ENCODE measurements at regions not wholly inside any gene's neighbourhood (a gene's known extent, or its start where the extent isn't known, plus 50 kb on each side); places are given as distances from the start of the nearest gene placed in this dataset.

- FAIRE-seq, result no peak
- H3K4me2 ChIP-seq (ENCODE audit: insufficient read depth, low read length), result no peak overlapping the region
- H3K4me3 ChIP-seq (replicated peaks in 1 of 3; ENCODE audit: insufficient read depth in 1 of 3, low read depth in 1 of 3, low read length in 3 of 3), result no peak overlapping the region
- H4K20me1 ChIP-seq (replicated peaks; ENCODE audit: control insufficient read depth, extremely low read depth, insufficient read depth, low read length), result no peaks in the 10 kb centered on the region
- H3K9me1 ChIP-seq (replicated peaks; ENCODE audit: control insufficient read depth, extremely low read depth, insufficient read depth, low read length), result no peaks in the 10 kb centered on the region
- no peaks in the 10 kb centered on the region for H3K9me3 ChIP-seq (replicated peaks; ENCODE audit: control insufficient read depth, insufficient read depth, low read length)
- no peaks in the 10 kb centered on the region for H3K27me3 ChIP-seq (ENCODE audit: control insufficient read depth in 2 of 2, insufficient read depth in 2 of 2, low read length in 2 of 2)
- DNase-seq (ENCODE audit: low read depth, low spot score), result no peak
- no peaks in the 10 kb centered on the region for H3K4me1 ChIP-seq (ENCODE audit: control insufficient read depth, extremely low read depth, insufficient read depth, low read length)
- no TSS peak for BruUV-seq (replicated peaks)
- intact Hi-C loops (cut with micrococcal nuclease), result no loop called here
- CTCF ChIA-PET, result no interaction called here
- no peak overlapping the region for H3K27ac ChIP-seq (ENCODE audit: insufficient read depth, low read depth, low read length)
- no peak overlapping the region for H3K9ac ChIP-seq (replicated peaks; ENCODE audit: extremely low read depth, insufficient read depth, low read length)
- no peaks in the 10 kb centered on the region for H3K79me2 ChIP-seq (ENCODE audit: control insufficient read depth, insufficient read depth, low read length)
- H2AFZ ChIP-seq (ENCODE audit: low read depth, low read length), result no peak overlapping the region
- no peaks in the 10 kb centered on the region for H3K36me3 ChIP-seq (ENCODE audit: control insufficient read depth in 2 of 2, extremely low read depth in 1 of 2, insufficient read depth in 2 of 2, low read length in 2 of 2)
- dilution Hi-C loops (cut with MboI; ENCODE audit: extremely low pct_ligation_motif_present, low sequenced_read_pairs), result no loop called here
- POLR2A ChIA-PET, result no interaction called here
- TF ChIP-seq POLR2A (IDR thresholded peaks at IDR 0.05; ENCODE audit: low read depth, low read length) (no peak), POLR2AphosphoS5 (IDR thresholded peaks at IDR 0.05; ENCODE audit: insufficient read depth, low read depth, low read length) (no peak), MAX (IDR thresholded peaks at IDR 0.05; ENCODE audit: insufficient read depth, insufficient read length) (no peak), FOS (IDR thresholded peaks at IDR 0.05; ENCODE audit: borderline replicate concordance, insufficient read depth, low read length) (no peak), EZH2 (IDR thresholded peaks at IDR 0.05; ENCODE audit: borderline replicate concordance, low read depth, low read length, severe bottlenecking) (no peak)
Observed at GRCh38 chr14:95386536-95387095, 66.9 kb upstream of the CLMN start.

GRCh38 chr14:95385701-95386100 lies 66.0 kb upstream of the CLMN start:
- Histone ChIP-seq H4K20me1 (replicated peaks; ENCODE audit: control insufficient read depth, extremely low read depth, insufficient read depth, low read length) (no peaks in the 10 kb centered on the region), H3K4me1 (ENCODE audit: control insufficient read depth, extremely low read depth, insufficient read depth, low read length) (no peaks in the 10 kb centered on the region), H3K27ac (ENCODE audit: insufficient read depth, low read depth, low read length) (no peak overlapping the region), H3K36me3 (ENCODE audit: control insufficient read depth in 2 of 2, extremely low read depth in 1 of 2, insufficient read depth in 2 of 2, low read length in 2 of 2) (no peaks in the 10 kb centered on the region), H3K79me2 (ENCODE audit: control insufficient read depth, insufficient read depth, low read length) (no peaks in the 10 kb centered on the region), H3K4me2 (ENCODE audit: insufficient read depth, low read length) (no peak overlapping the region), H3K9ac (replicated peaks; ENCODE audit: extremely low read depth, insufficient read depth, low read length) (no peak overlapping the region), H3K9me3 (replicated peaks; ENCODE audit: control insufficient read depth, insufficient read depth, low read length) (no peaks in the 10 kb centered on the region), H3K9me1 (replicated peaks; ENCODE audit: control insufficient read depth, extremely low read depth, insufficient read depth, low read length) (no peaks in the 10 kb centered on the region), H3K4me3 (replicated peaks in 1 of 3; ENCODE audit: insufficient read depth in 1 of 3, low read depth in 1 of 3, low read length in 3 of 3) (no peak overlapping the region), H3K27me3 (ENCODE audit: control insufficient read depth in 2 of 2, insufficient read depth in 2 of 2, low read length in 2 of 2) (no peaks in the 10 kb centered on the region), H2AFZ (ENCODE audit: low read depth, low read length) (no peak overlapping the region)
- dilution Hi-C loops (cut with MboI; ENCODE audit: extremely low pct_ligation_motif_present, low sequenced_read_pairs) (no loop called here), intact Hi-C loops (cut with micrococcal nuclease) (no loop called here)
- ChIA-PET CTCF (interaction anchor here (1.0 kb wide), 1 partner anchor 24 kb away, joined by 3 read pairs; no protein-coding TSS in a partner anchor), POLR2A (no interaction called here)
- BruUV-seq (replicated peaks), result no TSS peak
- no peak for FAIRE-seq
- no peak for DNase-seq (ENCODE audit: low read depth, low spot score)
- TF ChIP-seq CTCF (IDR thresholded peaks at IDR 0.05; ENCODE audit: extremely low read depth in 1 of 2, insufficient read depth in 1 of 2, low read depth in 1 of 2, low read length in 2 of 2), result no peak
- no peak for TF ChIP-seq EZH2 (IDR thresholded peaks at IDR 0.05; ENCODE audit: borderline replicate concordance, low read depth, low read length, severe bottlenecking)
- no peak for TF ChIP-seq FOS (IDR thresholded peaks at IDR 0.05; ENCODE audit: borderline replicate concordance, insufficient read depth, low read length)
- TF ChIP-seq MAX (IDR thresholded peaks at IDR 0.05; ENCODE audit: insufficient read depth, insufficient read length), result no peak
- TF ChIP-seq GATA2 (IDR thresholded peaks at IDR 0.05; ENCODE audit: insufficient read depth, insufficient read length, low read depth, low read length), result no peak
- TF ChIP-seq POLR2AphosphoS5 (IDR thresholded peaks at IDR 0.05; ENCODE audit: insufficient read depth, low read depth, low read length), result no peak
- no peak for TF ChIP-seq POLR2A (IDR thresholded peaks at IDR 0.05; ENCODE audit: low read depth, low read length)
- TF ChIP-seq MYC (IDR thresholded peaks at IDR 0.05; ENCODE audit: low read depth, low read length), result no peak
- no peak for TF ChIP-seq JUN (IDR thresholded peaks at IDR 0.05; ENCODE audit: borderline replicate concordance, insufficient read depth, insufficient read length, low read depth)

All from endothelial cell of umbilical vein (primary cell).